SK-N-SH (cell line): ENCODE measurements at regions not wholly inside any gene's neighbourhood (a gene's known extent, or its start where the extent isn't known, plus 50 kb on each side); places are given as distances from the start of the nearest gene placed in this dataset.

Experiments
- RAD21 ChIP-seq: IDR thresholded peaks from 2 replicates; pipeline ENCODE4 v1.6.1; 2012; ENCODE audit warnings: mild to moderate bottlenecking, low read length
- SIN3A ChIP-seq: IDR thresholded peaks from 2 replicates; pipeline ENCODE4 v1.6.1; 2012; ENCODE audit warnings: low read depth, mild to moderate bottlenecking, low read length, moderate library complexity, borderline replicate concordance
- TF ChIP-seq, protein P1 (sequence below): fragments of 200-600 bp; sonication (generic); IDR thresholded peaks from 2 replicates; pipeline ENCODE4 v1.6.1; 2017; ENCODE audit warnings: antibody characterized with exemption, mild to moderate bottlenecking, moderate library complexity

DNA sequence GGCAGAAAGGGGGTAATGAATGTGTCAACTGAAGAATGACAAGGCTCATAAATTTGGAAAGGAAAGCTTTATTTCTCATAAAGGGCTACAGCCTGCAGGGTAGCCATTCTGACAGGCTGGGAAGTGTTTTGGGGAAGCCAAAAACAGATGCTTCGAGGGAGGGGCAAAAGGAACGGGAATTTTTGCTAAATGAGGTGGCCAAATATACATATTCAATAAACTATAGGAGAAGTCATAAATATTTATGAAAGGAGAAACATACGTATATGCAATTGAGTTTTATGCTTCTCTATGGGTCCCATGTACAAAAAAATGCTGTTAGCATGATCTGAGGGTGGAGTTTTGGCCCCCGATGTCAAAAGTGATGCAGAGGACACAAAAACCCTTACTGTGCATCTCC is 180.7 kb downstream of the FNDC1 start:
- TF ChIP-seq RAD21 (no peak), SIN3A (no peak)
- TF ChIP-seq, protein P1, sequence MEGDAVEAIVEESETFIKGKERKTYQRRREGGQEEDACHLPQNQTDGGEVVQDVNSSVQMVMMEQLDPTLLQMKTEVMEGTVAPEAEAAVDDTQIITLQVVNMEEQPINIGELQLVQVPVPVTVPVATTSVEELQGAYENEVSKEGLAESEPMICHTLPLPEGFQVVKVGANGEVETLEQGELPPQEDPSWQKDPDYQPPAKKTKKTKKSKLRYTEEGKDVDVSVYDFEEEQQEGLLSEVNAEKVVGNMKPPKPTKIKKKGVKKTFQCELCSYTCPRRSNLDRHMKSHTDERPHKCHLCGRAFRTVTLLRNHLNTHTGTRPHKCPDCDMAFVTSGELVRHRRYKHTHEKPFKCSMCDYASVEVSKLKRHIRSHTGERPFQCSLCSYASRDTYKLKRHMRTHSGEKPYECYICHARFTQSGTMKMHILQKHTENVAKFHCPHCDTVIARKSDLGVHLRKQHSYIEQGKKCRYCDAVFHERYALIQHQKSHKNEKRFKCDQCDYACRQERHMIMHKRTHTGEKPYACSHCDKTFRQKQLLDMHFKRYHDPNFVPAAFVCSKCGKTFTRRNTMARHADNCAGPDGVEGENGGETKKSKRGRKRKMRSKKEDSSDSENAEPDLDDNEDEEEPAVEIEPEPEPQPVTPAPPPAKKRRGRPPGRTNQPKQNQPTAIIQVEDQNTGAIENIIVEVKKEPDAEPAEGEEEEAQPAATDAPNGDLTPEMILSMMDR = no peak
